HG03097 (cell line): ENCODE measurements at regions not wholly inside any gene's neighbourhood (a gene's known extent, or its start where the extent isn't known, plus 50 kb on each side); places are given as distances from the start of the nearest gene placed in this dataset.
"Not testable (repeated sequence)": the region's sequence is repeated elsewhere in the genome, so short reads cannot be mapped to it uniquely, and the experiment has no call there.

Experiments
- ATAC-seq: cut with Tn5 transposase; IDR thresholded peaks from one replicate; pipeline ENCODE4 v1.9.1; 2021; ENCODE audit not compliant: unreplicated experiment, low FRiP score

DNA sequence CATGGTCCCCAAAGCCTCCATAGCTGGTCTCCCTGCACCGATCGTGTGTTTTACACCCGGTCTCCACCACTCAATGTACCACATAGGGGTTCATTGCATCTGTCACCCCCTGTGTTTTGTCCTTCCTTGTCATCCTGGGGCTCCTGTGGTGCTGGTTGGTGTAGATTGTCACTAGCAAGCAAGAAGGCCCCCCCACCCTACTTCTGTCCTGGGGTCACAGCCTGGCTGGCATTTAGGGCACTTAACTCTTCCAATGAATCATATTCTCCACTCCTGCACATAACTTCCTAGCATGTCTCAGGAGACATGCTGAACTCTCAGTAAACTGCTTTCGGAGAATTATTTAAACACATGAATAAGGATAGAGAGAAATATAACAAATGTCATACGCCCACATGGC, 161.4 kb downstream of the BCL2L11 start:
- ATAC-seq: not testable (repeated sequence)

DNA sequence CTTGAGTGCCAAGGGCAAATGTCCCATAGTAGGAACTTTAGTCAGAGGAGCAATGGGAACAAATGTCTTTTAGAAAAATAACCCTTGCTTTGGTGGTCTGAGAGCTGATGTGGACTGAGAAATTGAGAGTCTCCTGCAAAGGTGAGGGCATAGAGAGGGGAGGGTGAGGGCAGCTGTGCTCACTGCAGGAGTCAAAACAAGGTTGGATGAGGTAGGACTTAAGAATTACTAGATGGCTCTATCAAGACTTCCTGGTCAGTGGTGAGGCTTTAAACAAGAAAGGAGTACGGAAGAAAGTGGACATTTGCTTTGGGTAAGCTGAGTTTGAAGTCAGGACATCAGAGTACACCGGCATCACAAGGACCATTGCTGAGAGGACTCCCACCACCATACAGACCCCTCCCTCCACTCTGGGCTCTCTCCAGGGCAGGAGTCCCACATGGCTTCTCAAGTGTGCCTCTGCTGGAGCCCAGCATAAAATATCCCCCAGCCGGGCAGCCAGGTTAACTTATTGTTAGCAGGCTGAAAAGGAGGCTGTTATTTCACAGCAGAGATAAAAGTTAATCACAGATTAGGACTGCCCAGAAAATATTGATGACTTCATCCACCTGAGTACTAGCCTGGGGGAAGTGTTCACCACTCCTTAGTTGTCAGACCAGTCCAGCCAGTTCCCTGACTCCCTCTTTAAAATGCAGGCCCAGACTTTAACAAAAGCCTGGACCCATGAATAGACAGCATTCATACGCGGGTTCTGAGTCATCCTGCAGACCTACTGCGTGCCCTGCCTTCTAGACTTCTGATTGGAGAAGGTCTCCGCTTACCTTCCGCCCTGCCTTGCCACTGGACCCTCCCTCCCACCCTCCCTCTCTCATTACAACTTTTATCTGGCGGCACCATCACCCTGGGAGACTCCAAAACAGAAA, 167.2 kb downstream of the BCL2L11 start:
- ATAC-seq: not testable (repeated sequence)

DNA sequence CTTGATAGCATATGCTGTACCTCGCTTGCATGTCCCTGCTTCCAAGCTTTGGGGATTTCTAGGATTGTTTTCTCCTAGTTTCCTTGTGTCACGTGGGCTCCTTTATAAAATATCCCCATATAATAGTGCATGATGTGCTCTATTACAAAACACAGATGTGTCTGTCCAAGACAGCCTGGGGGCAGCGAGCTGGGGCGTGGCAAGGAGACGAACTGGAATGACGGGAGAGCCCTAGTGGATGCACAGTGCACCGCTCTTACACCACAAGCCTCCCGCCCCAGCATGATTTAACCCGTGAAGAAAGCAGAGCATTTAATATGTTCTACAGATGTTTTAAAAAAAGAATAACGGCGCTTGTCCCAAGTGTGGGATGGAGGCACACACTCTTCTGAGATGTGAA, 169.7 kb downstream of the BCL2L11 start:
- not testable (repeated sequence) for ATAC-seq

DNA sequence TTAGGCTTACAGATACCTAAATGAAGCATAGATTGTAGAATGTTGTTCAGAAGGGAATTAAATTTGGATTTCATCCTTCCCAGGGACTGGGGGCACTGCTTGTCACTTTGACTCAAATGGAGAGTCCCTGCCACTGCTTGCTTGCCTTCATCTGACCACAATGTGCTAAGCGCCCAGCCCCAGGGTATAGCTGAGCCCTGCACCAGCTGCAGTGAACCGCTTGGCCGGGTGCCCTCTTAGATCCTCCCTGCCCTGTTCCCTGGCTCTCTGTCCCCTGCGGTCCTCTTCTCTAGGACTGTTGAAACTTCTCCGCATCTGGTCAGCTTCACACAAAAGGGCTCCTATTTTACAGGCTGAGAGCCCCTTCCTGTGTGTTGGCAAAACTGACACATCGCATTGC, 170.9 kb downstream of the BCL2L11 start:
- not testable (repeated sequence) for ATAC-seq

DNA sequence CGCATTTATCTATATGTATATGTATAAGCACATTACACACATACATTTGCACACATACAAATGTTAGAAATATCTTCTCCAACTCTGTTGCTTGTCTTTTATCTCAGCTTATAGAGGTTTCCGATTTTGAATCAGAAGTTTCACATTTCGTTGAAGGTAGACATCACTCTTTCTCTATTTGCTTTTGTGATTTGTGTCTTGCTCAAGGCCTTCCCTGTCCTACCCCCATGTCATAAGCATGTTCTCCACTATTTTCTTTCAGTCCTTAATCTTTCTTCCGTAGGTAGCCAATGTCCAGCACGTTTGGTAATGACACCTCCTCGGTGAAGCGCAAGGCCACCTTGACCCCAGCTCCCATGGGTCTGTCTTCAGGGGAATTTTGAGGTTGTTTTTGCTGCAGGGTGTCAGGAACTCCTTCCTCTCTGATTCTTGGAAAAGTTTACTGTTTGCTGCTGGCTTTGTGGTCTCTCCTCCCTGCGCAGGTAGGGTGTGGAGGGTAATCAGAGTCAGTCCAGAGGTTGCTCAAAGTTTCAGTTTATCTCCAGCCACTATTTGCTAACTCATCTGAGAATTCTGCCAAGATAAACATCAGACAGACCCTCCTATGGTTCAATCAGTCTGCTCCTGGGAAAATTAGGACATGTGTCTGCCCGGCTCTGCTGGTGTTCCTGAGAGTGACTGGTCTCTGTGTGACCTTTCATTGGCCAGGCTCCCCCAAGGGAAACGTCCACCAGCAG, 171.7 kb downstream of the BCL2L11 start:
- not testable (repeated sequence) for ATAC-seq

DNA sequence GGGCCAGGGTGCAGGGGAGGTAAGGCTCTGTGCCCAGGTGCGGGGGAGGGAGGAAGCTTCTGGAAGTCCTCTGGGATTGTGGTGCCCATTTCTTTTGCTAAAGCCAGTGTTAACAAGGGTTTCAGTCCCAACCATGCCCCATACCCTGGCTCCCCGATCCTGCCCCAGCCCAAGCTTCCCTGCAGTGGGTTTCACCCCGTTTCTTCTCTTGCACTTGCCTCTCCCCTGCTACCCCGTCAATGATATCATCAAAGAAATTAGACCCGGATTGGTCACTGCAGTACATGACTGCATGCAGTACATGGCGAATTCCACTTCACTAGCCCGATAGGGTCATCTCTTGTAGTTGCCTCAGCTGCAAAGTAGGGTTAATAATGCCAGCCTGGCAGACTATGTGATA, 174.0 kb downstream of the BCL2L11 start:
- not testable (repeated sequence) for ATAC-seq

DNA sequence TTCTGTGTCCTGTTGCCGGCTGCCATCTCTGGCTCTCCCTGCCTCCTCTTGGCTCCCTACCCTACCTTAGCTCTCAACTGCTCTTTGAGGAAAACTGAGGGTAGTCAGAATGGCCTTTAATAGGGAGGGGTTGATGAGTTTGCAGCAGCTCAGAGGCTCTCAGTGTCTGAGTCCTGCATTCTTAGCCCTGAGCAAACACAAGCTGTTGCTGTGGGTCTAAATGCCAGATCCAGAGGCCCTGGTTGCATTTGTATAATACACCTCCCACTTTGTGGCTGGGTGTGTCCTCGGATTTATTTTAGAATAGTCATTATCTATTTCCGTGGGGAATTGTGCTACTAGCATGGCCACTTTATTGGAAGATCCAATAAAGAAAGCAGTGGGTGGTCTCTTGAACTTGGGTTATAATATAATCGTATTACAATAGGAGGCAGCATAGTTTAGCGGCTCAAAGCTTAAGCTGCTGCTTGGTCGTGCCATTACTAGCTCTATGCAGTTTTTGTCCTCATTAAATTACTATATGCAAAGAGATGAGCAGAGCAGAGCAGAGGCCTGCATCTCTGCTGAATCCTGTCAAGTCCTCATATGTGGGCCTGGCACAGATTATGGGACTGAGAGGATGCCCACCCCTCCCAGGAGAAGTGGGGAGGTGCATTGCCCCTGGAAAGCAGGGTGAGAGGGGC, 175.5 kb downstream of the BCL2L11 start:
- ATAC-seq: not testable (repeated sequence)

DNA sequence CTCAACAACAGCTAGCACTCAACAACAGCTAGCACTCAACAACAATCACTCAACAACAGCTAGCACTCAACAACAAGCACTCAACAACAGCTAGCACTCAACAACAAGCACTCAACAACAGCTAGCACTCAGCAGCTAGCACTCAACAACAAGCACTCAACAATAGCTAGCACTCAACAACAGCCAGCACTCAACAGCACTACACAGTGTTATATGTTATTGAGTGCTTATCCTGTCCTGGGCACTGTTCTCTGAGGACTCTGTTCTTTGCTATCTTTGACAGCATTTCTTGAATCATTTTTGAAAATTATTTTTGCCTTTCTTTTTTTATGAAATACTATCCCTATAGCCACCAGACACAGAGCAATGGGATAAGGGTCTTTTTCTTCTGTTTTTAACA, 176.4 kb downstream of the BCL2L11 start:
- ATAC-seq: not testable (repeated sequence)

DNA sequence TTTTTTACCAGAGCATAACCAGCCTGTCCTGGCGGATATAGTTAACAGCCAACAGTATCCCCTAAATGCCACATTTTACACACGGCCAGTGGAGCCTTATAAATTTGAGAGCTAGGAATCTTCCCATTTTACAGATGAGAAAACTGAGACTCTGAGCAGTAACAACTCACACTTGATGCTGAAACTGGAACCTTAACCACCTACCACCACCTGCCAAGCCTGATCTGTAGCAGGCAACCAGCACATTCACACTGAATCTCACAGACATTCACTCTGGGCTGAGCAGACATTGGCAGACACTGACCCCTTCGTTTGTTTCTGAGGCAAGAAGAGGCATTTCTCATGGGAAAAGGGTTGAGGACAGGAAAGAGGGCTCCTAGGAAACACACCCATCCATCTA, 178.2 kb downstream of the BCL2L11 start:
- ATAC-seq: not testable (repeated sequence)

DNA sequence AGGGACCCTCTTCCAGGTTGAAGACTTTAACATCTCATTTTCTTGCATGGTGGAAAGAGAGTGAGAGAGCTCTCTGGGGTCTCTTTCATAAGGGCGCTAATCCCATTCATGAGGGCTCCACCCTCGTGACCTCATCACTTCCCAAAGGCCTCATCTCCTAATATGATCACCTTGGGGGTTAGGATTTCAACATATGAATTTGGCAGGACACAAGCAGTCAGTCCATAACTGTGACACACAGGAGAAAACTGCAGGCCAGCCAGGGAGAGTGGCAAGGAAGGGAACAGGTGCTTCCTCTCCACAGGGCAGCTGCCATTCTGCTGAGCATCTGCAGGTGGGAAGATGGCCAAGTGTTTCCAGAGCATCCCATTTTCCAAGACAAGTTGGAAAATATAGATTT, 178.9 kb downstream of the BCL2L11 start:
- not testable (repeated sequence) for ATAC-seq

DNA sequence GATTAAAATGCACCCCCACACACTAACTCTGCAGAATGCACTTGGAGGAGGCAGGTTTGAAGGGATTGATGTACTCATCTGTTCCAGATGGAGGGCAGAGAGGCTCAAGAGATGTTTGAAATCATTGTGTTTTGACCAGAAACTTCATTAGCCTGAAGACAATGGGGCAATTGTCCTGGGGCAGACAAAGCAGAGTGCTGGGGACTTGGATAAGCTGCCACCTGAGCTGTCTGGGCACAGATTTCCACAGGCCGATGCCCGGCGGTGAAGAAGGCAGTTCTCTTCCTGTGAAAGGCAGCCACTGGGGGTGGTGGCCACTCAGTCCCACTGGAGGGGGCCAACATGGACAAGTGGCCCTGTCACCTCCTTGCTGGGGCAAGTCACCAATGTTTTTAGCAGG, 181.0 kb downstream of the BCL2L11 start:
- ATAC-seq: not testable (repeated sequence)

DNA sequence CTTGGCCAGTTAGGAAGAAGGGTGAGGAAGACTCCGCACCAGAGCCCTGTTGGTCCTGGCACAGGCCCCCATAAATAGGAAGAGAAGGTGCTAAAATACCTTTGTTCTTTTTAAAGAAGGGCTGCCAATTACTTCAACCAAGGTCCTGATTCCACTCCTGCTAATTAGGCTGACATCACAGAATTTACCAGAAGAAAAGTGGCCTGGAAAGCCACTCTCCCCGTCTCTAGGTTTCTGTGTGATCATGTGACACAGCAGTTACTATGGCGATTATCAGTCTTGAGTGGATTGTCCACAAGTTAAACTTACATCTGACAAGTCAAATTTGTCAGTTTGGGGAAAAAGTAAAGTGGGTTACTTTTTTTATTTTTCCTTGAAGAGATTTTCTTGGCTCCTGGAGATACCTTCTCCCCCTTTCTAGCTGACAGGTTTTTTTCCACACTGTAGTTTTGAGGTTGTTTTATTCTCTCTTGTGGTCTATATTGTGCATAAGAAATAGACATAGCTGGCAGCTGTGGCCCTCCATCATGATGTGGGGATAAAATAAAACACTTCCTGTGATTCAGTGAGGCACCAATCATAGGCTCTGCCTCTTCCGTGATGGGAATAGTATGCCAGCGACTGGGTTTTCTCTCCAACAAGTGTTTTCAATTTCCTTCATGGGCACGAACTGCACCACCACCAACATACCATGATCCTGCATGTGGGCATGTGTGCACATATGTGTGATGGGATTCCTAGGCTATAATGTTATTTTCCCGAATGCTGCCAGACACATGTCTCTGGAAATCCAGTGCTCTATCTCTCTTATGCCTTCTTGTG, 181.9 kb downstream of the BCL2L11 start:
- ATAC-seq: not testable (repeated sequence)

DNA sequence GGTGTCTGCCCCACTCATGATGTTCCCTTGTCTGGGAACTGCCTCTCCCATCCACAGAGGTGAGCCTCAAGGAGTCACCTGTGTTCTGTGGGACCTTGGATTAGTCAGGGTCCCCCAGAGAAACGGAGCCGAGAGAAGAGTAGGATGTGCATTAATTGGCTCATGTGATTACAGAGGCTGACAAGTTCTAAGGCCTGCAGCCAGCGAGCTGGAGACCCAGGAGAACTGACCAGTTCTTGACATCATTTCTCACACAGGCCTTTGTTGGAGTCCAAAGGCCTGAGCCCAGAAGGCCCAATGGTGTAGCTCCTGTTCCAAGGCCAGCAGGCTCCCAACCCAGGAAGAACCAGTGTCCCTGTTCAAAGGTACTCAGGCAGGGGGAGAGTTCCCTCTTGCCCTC, 186.6 kb downstream of the BCL2L11 start:
- not testable (repeated sequence) for ATAC-seq

DNA sequence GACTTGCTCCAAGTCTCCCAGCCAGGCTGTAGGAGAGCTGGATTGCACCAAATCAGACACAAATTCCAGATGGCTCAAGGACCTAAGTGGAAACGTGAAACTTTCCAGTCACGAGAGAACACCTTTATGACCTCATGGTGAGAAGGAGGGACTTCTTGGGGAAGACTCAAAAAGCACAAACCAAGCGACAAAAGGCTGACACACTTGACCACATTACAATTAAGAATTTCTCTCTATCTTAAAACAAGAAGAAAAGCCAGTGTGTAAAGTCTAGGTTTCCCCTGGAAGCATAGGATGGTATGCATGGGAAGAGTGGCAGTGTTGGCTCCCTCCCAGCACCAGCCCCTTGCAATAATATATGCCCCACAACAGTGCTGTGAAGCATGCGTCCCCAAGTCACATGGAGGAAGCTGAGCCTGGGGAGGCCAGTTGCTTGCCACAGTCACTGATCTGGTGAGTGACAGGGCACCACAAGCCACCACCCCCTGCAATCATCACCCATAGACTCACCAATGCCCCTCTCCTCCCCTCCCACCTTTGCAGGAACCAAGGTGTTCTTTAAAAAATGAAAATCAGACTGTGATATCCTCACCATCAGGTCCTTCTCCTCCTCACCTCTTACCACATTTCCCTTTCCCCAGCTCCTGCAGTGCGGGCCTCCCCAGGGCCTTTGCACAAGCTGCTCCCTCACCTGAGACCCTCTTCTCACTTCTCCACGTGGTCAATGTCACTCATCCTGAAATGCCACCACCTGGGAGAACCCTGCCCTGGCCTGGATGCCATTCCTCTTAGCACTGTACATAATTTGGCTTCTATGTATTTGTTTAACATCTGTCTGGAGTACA, 188.7 kb downstream of the BCL2L11 start:
- ATAC-seq: not testable (repeated sequence)

DNA sequence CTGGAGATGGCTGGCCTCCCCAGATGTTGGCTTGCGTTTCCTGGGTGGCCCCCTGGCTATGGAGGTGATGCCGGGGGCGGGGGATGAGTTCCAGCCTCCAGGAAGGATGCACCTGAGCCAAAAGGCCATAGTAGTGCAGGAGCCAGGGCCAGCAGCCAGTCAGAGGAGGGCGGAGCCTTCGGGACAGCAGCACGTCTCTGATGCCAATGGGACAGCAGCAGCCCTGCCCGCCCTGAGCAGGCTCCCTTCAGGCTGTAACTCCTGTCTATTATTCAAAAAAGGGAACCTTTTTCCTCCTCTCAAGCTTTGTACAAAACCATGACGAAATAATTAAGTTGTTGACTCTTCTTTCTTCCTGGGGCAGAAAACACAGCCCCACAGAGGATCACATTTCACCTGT, 189.7 kb downstream of the BCL2L11 start:
- ATAC-seq: not testable (repeated sequence)

DNA sequence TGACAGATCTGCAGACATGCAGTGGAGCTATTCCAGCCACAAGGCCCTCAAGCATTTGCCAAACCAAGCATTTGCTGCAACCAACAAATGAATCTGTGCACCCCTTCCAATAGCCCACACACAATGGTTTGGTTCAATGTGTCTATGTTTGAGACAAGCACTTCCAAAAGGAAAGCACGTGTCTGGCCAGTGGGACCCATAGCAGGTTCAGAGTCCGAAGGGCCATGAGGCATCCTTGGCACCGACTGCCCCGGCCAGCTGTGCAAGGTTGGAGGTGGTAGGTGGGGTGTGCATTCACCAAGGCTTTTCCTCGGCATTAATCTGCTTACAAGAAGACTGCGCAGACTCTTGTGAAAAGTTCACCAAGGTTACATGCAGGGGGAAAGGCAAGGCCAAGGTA, 190.9 kb downstream of the BCL2L11 start:
- not testable (repeated sequence) for ATAC-seq

DNA sequence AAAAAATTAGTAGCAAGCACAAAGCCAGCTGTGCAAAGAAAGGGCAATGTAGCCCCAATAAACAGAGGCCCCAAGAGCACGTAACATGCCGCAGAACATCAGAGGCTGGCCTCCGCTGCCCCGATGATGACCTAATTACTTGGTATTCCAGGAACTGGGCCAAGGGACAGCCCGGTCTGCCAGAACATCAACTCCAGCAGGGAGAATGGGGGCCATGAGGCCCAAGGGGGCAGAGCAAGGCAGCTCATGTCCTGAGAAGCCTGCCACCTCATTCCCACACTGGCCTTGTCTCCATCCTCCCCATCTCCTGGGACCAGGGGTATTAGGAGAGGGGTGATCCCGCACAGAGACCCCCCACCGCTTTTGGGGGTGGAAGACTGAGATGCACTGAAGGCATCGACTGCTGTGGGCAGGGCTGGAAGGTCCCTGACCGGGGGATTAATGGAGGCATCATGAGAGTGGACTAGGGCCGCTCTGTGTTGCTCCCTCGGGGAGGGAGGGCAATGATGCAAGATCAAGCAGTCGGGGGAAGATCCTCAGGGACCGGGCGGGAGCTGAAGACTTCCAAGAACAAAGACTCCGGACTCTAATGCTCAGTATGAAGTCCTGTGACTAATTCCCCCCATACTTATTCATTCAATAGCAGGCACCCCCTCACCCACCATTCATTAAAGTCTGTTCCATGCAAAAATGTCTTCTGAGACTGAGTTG, 192.3 kb downstream of the BCL2L11 start:
- not testable (repeated sequence) for ATAC-seq

DNA sequence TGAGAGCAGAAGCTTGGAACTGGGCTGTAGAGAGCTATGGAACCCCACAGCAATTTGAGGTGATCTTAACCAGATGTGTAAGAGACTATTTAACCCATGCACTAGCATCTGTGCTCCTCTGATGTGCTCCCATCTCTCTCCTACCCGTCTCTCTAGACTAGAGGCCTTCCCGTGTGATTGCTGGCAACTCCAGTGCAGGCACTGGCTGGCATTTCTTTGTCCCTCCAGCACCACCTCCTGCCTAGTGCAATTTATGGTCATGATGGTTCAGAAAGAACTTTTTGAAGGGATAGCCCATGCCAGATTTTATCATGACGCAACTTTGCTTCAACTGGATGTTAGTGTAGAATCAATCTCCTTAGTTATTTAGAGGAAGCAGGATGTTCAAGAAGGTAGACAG, 193.0 kb downstream of the BCL2L11 start:
- not testable (repeated sequence) for ATAC-seq
